Smooth muscle cell (in vitro differentiated cells): ENCODE measurements at regions not wholly inside any gene's neighbourhood (a gene's known extent, or its start where the extent isn't known, plus 50 kb on each side); places are given as distances from the start of the nearest gene placed in this dataset.

Experiments used
- DNase-seq: peaks from one replicate; lab custom pipeline; 2025; ENCODE audit not compliant: unreplicated experiment; lab: John Stamatoyannopoulos, UW
- H2AFZ ChIP-seq: fragments of 200-600 bp; sonication (generic); 2 replicates; pipeline ENCODE4 v1.6.0; 2016; ENCODE audit warnings: antibody characterized with exemption, low read depth, mild to moderate bottlenecking
- H3F3A ChIP-seq: fragments of 200-600 bp; sonication (generic); 2 replicates; pipeline ENCODE4 v1.6.0; 2017; ENCODE audit warnings: antibody characterized with exemption, low read depth
- H3K27ac ChIP-seq: fragments of 200-600 bp; sonication (generic); 2 replicates; pipeline ENCODE4 v1.5.1; 2016; ENCODE audit warnings: low read depth, mild to moderate bottlenecking
- H3K27me3 ChIP-seq: fragments of 200-600 bp; sonication (generic); 2 replicates; pipeline ENCODE4 v1.6.1; 2016; ENCODE audit warnings: low read depth, mild to moderate bottlenecking
- H3K36me3 ChIP-seq: fragments of 200-600 bp; sonication (generic); 2 replicates; pipeline ENCODE4 v1.5.1; 2016; ENCODE audit warnings: low read depth
- H3K4me1 ChIP-seq: fragments of 200-600 bp; sonication (generic); 2 replicates; pipeline ENCODE4 v1.5.1; 2016; ENCODE audit warnings: low read depth
- H3K4me2 ChIP-seq: fragments of 200-600 bp; sonication (generic); 2 replicates; pipeline ENCODE4 v1.6.0; 2016; ENCODE audit warnings: mild to moderate bottlenecking
- H3K4me3 ChIP-seq: fragments of 200-600 bp; sonication (generic); 2 replicates; pipeline ENCODE4 v1.5.1; 2016; ENCODE audit warnings: mild to moderate bottlenecking
- H3K79me2 ChIP-seq: fragments of 200-600 bp; sonication (generic); 2 replicates; pipeline ENCODE4 v1.6.0; 2016; ENCODE audit warnings: low read depth, mild to moderate bottlenecking
- H3K9ac ChIP-seq: fragments of 200-600 bp; sonication (generic); 2 replicates; pipeline ENCODE4 v1.6.0; 2016; ENCODE audit warnings: low read depth
- H3K9me3 ChIP-seq: fragments of 200-600 bp; sonication (generic); replicated peaks from 2 replicates; pipeline ENCODE4 v1.5.1; 2016; ENCODE audit warnings: low read depth
- H4K20me1 ChIP-seq: fragments of 200-600 bp; sonication (generic); 2 replicates; pipeline ENCODE4 v1.6.0; 2016; ENCODE audit warnings: low read depth
- WGBS: methylation state at CpG from one replicate; pipeline ENCODE4 v1.1.7; 2016; ENCODE audit warnings: low lambda C conversion rate; 5-methylcytosine and 5-hydroxymethylcytosine counted together
- TF ChIP-seq, protein P1 (sequence below): fragments of 200-600 bp; sonication (generic); IDR thresholded peaks from 2 replicates; pipeline ENCODE4 v1.5.1; 2017; ENCODE audit warnings: borderline replicate concordance, mild to moderate bottlenecking, antibody characterized with exemption; ENCODE audit not compliant: insufficient read depth, poor library complexity, severe bottlenecking

- H3F3A ChIP-seq: no peaks in the 10 kb centered on the region
- H3K36me3 ChIP-seq: no peaks in the 10 kb centered on the region
- no peaks in the 10 kb centered on the region for H3K79me2 ChIP-seq
- H3K27ac ChIP-seq: no peak overlapping the region
- no peak overlapping the region for H3K4me2 ChIP-seq
- H2AFZ ChIP-seq: no peak overlapping the region
- H3K4me3 ChIP-seq: no peak overlapping the region
- H3K4me1 ChIP-seq: no peaks in the 10 kb centered on the region
- H3K27me3 ChIP-seq: peaks cover 63% of the 10 kb centered on the region
- no peak for DNase-seq
- H3K9ac ChIP-seq: no peak overlapping the region
- TF ChIP-seq, protein P1, sequence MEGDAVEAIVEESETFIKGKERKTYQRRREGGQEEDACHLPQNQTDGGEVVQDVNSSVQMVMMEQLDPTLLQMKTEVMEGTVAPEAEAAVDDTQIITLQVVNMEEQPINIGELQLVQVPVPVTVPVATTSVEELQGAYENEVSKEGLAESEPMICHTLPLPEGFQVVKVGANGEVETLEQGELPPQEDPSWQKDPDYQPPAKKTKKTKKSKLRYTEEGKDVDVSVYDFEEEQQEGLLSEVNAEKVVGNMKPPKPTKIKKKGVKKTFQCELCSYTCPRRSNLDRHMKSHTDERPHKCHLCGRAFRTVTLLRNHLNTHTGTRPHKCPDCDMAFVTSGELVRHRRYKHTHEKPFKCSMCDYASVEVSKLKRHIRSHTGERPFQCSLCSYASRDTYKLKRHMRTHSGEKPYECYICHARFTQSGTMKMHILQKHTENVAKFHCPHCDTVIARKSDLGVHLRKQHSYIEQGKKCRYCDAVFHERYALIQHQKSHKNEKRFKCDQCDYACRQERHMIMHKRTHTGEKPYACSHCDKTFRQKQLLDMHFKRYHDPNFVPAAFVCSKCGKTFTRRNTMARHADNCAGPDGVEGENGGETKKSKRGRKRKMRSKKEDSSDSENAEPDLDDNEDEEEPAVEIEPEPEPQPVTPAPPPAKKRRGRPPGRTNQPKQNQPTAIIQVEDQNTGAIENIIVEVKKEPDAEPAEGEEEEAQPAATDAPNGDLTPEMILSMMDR: no peak
- H4K20me1 ChIP-seq: no peaks in the 10 kb centered on the region
- H3K9me3 ChIP-seq: no peaks in the 10 kb centered on the region
- 68% methylated on average over 5 of the region's 5 CpGs for WGBS
Observed at GRCh38 chr10:100618632-100619255, 83.0 kb downstream of the HIF1AN start.

- H3K36me3 ChIP-seq: no peaks in the 10 kb centered on the region
- H3K4me1 ChIP-seq: no peaks in the 10 kb centered on the region
- H3K4me3 ChIP-seq: no peak overlapping the region
- WGBS: 80% methylated on average over 6 of the region's 6 CpGs
- no peak overlapping the region for H3K27ac ChIP-seq
- TF ChIP-seq, protein P1: no peak
- no peak overlapping the region for H3K9ac ChIP-seq
- no peaks in the 10 kb centered on the region for H3K79me2 ChIP-seq
- no peak for DNase-seq
- H3K4me2 ChIP-seq: no peak overlapping the region
- no peaks in the 10 kb centered on the region for H4K20me1 ChIP-seq
- H3K9me3 ChIP-seq: no peaks in the 10 kb centered on the region
- no peak overlapping the region for H2AFZ ChIP-seq
- no peaks in the 10 kb centered on the region for H3F3A ChIP-seq
- peaks cover 71% of the 10 kb centered on the region for H3K27me3 ChIP-seq
Observed at GRCh38 chr10:100620087-100620835, 84.5 kb downstream of the HIF1AN start.

DNA sequence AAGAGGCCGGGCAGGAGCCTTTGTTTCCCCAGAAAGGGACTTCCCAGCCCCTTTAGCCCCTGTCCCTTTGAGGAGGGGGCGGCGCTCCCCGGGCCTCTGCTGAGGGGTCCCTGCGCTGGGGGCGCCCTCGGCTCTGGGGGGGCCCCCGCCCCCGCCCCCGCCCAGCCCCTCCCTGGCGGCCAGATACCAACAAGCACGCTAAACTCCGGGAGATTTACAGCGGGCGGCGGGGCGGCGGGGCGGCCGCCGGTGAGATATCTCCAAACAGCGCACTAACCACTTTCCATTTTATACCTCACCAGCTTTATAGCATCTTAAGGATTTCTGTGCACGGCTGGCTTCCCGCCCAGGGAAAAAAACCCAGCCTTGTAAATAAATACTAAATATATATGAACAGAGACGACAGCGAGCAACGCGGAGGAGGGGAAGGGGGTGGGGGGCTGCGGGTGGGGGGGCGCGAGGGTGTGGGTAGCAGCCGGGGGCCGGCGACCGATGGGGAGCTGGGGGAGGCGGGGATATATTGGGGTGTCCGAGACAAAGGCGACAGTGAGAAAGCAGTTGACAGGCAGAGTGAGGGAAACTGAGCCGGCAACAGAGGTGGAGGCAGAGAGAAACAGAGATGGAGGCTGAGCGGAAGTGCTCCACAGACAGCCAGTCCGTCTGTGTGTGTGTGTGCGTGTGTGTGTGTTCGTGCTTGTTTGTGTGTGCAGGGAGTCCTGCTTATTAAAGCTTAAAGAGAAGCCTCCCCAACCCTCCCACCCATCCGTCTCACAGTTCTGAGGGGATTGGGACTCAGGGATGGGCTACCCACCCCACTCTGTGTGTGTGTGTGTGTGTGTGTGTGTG is 85.8 kb downstream of the HIF1AN start:
- Histone ChIP-seq H3K9ac (no peak overlapping the region), H4K20me1 (no peaks in the 10 kb centered on the region), H3K36me3 (no peaks in the 10 kb centered on the region), H3K9me3 (no peaks in the 10 kb centered on the region), H3K27ac (no peak overlapping the region), H3F3A (no peaks in the 10 kb centered on the region), H3K27me3 (peaks cover 77% of the 10 kb centered on the region), H3K4me2 (no peak overlapping the region), H3K4me1 (no peaks in the 10 kb centered on the region), H2AFZ (no peak overlapping the region), H3K79me2 (no peaks in the 10 kb centered on the region), H3K4me3 (no peak overlapping the region)
- no peak for DNase-seq
- TF ChIP-seq, protein P1: no peak
- 92% methylated on average over 32 of the region's 44 CpGs for WGBS
